Osteoblast (primary cell): ENCODE measurements at regions not wholly inside any gene's neighbourhood (a gene's known extent, or its start where the extent isn't known, plus 50 kb on each side); places are given as distances from the start of the nearest gene placed in this dataset.

Source experiments
- DNase-seq: peaks from one replicate; pipeline ENCODE4 v3.0.0; 2011; ENCODE audit warnings: low spot score, mixed read lengths; ENCODE audit not compliant: insufficient read length; ENCODE audit errors: missing footprints
- H2AFZ ChIP-seq: 2 replicates; pipeline ENCODE4 v1.6.0; 2011; ENCODE audit warnings: mild to moderate bottlenecking, low read length
- H3K27ac ChIP-seq: 2 replicates; pipeline ENCODE4 v1.5.1; 2011; ENCODE audit warnings: mild to moderate bottlenecking, low read depth, low read length, moderate library complexity
- H3K27me3 ChIP-seq: 2 replicates; pipeline ENCODE4 v1.6.0; 2012; ENCODE audit warnings: mild to moderate bottlenecking, control low read depth, inconsistent platforms, low read length, moderate library complexity; ENCODE audit not compliant: insufficient read depth
- H3K36me3 ChIP-seq: 2 replicates; pipeline ENCODE4 v1.5.1; 2011; ENCODE audit warnings: mild to moderate bottlenecking, low read length, control low read depth, moderate library complexity; ENCODE audit not compliant: insufficient read depth
- H3K4me1 ChIP-seq: 2 replicates; pipeline ENCODE4 v1.5.1; 2011; ENCODE audit warnings: mild to moderate bottlenecking, low read length, control low read depth, moderate library complexity; ENCODE audit not compliant: insufficient read depth
- H3K4me2 ChIP-seq: 2 replicates; pipeline ENCODE4 v1.6.0; 2011; ENCODE audit warnings: mild to moderate bottlenecking, low read length; ENCODE audit not compliant: insufficient read depth
- H3K4me3 ChIP-seq: fragments of 200-600 bp; sonication (generic); 3 replicates; pipeline ENCODE4 v1.5.1; 2012; ENCODE audit warnings: mild to moderate bottlenecking, low read length, inconsistent platforms; ENCODE audit not compliant: insufficient read depth
- H3K79me2 ChIP-seq: 2 replicates; pipeline ENCODE4 v1.6.0; 2012; ENCODE audit warnings: mild to moderate bottlenecking, low read length, control low read depth, inconsistent platforms; ENCODE audit not compliant: insufficient read depth
- H3K9me3 ChIP-seq: 2 replicates; pipeline ENCODE4 v1.5.1; 2011; ENCODE audit warnings: low read depth, low read length, control low read depth
- H4K20me1 ChIP-seq: 2 replicates; pipeline ENCODE4 v1.6.0; 2012; ENCODE audit warnings: mild to moderate bottlenecking, low read length, control low read depth; ENCODE audit not compliant: insufficient read depth
- TF ChIP-seq, protein P1 (sequence below): IDR thresholded peaks from 2 replicates; pipeline ENCODE4 v1.5.1; 2011; ENCODE audit warnings: mild to moderate bottlenecking, low read depth, low read length, moderate library complexity; ENCODE audit errors: extremely low read depth

GRCh38 chr12:19836456-19836855 lies 397.2 kb downstream of the AEBP2 start:
- H3K4me3 ChIP-seq = no peak overlapping the region
- no peak for DNase-seq
- H2AFZ ChIP-seq = no peak overlapping the region
- TF ChIP-seq, protein P1, sequence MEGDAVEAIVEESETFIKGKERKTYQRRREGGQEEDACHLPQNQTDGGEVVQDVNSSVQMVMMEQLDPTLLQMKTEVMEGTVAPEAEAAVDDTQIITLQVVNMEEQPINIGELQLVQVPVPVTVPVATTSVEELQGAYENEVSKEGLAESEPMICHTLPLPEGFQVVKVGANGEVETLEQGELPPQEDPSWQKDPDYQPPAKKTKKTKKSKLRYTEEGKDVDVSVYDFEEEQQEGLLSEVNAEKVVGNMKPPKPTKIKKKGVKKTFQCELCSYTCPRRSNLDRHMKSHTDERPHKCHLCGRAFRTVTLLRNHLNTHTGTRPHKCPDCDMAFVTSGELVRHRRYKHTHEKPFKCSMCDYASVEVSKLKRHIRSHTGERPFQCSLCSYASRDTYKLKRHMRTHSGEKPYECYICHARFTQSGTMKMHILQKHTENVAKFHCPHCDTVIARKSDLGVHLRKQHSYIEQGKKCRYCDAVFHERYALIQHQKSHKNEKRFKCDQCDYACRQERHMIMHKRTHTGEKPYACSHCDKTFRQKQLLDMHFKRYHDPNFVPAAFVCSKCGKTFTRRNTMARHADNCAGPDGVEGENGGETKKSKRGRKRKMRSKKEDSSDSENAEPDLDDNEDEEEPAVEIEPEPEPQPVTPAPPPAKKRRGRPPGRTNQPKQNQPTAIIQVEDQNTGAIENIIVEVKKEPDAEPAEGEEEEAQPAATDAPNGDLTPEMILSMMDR = no peak
- H3K27me3 ChIP-seq = peaks cover 3% of the 10 kb centered on the region
- peaks cover 14% of the 10 kb centered on the region for H3K4me1 ChIP-seq
- H3K36me3 ChIP-seq = no peaks in the 10 kb centered on the region
- no peaks in the 10 kb centered on the region for H3K9me3 ChIP-seq
- H4K20me1 ChIP-seq = no peaks in the 10 kb centered on the region
- H3K27ac ChIP-seq = no peak overlapping the region
- no peaks in the 10 kb centered on the region for H3K79me2 ChIP-seq
- H3K4me2 ChIP-seq = no peak overlapping the region

GRCh38 chr12:19837543-19837942 lies 398.3 kb downstream of the AEBP2 start:
- Histone ChIP-seq H3K9me3 (no peaks in the 10 kb centered on the region), H3K79me2 (no peaks in the 10 kb centered on the region), H3K27ac (no peak overlapping the region), H3K27me3 (peaks cover 3% of the 10 kb centered on the region), H3K4me2 (no peak overlapping the region), H3K4me3 (no peak overlapping the region), H3K4me1 (peaks cover 16% of the 10 kb centered on the region), H3K36me3 (no peaks in the 10 kb centered on the region), H2AFZ (no peak overlapping the region), H4K20me1 (no peaks in the 10 kb centered on the region)
- TF ChIP-seq, protein P1 = no peak
- no peak for DNase-seq

GRCh38 chr12:19841451-19841850 lies 402.2 kb downstream of the AEBP2 start:
- no peak for DNase-seq
- Histone ChIP-seq H3K4me1 (peaks cover 10% of the 10 kb centered on the region), H3K9me3 (no peaks in the 10 kb centered on the region), H3K27ac (no peak overlapping the region), H3K27me3 (peaks cover 3% of the 10 kb centered on the region), H3K36me3 (no peaks in the 10 kb centered on the region), H3K4me2 (no peak overlapping the region), H3K4me3 (no peak overlapping the region), H3K79me2 (no peaks in the 10 kb centered on the region), H4K20me1 (no peaks in the 10 kb centered on the region), H2AFZ (no peak overlapping the region)
- TF ChIP-seq, protein P1 = no peak

DNA sequence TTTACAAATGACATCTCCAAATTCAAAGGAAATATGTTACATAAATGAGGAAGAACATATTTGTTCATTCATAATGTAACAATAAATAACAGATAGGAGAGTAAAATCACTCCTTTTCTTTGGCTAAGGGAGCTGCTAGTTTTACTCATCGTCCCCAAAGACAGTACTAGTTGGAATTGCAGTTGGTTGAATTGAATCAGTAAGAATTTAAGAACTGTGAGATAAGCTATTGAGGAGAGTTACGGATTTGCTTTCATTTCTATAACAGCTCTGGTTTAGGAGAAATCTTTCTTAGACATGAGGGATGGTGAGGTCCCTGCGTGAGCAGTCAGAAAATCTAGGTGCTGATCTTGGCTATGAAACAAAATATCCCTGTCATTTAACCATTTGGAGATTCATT lies 402.8 kb downstream of the AEBP2 start:
- H3K9me3 ChIP-seq = no peaks in the 10 kb centered on the region
- no peak overlapping the region for H3K27ac ChIP-seq
- H2AFZ ChIP-seq = no peak overlapping the region
- no peaks in the 10 kb centered on the region for H4K20me1 ChIP-seq
- TF ChIP-seq, protein P1 = no peak
- H3K27me3 ChIP-seq = peaks cover 3% of the 10 kb centered on the region
- peak overlapping the region; percentile 16 for H3K4me3 ChIP-seq
- DNase-seq = no peak
- peak overlapping the region; percentile 53 for H3K4me2 ChIP-seq
- peaks cover 17% of the 10 kb centered on the region for H3K4me1 ChIP-seq
- H3K79me2 ChIP-seq = no peaks in the 10 kb centered on the region
- H3K36me3 ChIP-seq = no peaks in the 10 kb centered on the region
